ENCODE measurements at regions not wholly inside any gene's neighbourhood (a gene's known extent, or its start where the extent isn't known, plus 50 kb on each side); places are given as distances from the start of the nearest gene placed in this dataset.

DNA sequence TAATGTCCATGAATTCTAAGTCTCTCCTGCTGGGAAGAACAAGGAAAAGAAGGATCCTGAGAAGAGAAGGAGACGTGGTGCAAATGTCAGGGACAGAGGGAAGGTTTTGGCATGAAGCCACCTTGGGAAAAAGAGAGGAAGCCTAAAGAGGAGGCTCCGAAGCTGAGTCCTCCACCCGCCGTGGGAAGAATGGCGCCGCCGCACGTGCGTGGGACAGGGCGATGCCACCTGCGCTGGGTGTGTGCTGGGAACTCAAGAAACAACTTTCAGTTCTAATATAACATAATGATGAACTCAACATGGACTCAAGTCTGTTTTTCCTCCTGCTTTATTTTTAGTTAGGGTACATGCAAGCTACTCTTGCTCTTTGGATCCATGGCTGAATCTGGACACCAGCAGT lies 362.3 kb upstream of the RUNX1 start:
- no peak for DNase-seq

DNA sequence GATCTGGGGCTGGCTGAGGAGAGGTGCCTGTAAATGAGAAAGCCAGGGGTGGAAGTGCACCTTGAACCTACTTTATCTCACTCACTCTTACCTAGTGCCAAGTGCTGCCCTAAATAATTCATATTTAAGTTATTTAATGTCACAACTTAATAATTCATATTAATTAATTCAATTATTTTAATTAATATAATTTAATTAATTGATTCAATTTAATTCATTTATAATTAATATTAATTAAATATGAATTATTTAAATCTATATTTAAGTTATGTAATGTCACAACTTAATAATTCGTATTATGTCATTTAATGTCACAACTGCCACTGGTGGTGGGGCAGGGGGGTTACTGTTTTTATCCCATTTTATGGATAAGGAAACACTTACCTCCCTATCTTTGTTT lies 361.6 kb upstream of the RUNX1 start:
- no peak for DNase-seq

DNA sequence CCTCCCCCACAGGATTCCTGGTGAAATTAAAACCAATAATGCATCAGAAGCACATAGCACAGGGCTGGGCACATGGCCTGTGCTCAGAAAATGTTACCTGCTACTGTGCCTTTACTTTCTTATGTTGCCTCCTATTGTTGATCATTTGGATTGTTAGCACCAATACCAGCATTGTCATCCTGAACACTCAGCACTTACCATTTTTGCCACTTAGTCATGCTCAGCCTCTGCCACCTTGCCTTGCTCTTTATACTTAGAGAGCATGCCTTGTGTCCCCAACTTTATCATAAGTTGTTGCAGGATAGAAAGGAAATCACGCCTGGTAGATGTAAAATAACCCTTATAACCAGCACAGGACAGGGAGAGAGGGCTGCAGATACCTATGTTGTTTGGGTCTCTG lies 361.0 kb upstream of the RUNX1 start:
- no peak for DNase-seq

DNA sequence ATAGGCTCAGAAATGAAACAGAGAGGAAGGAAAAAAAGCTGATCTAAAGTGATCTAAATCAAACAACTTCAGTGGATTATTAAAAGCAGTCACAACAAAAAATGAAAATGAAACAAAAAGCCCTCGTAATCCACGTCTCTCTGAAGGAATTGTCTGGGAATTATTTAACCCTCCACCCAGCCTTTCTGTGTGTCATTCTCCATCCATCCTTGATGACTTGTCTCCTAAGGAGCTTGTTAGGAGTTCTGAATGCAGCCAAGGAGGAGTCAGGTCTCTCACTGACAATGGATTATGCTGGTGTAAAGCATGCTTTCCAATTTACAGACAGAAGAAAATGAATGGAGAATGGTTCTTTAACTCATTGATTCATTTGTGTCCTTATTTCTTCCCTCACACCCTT lies 359.3 kb upstream of the RUNX1 start:
- DNase-seq = no peak

DNA sequence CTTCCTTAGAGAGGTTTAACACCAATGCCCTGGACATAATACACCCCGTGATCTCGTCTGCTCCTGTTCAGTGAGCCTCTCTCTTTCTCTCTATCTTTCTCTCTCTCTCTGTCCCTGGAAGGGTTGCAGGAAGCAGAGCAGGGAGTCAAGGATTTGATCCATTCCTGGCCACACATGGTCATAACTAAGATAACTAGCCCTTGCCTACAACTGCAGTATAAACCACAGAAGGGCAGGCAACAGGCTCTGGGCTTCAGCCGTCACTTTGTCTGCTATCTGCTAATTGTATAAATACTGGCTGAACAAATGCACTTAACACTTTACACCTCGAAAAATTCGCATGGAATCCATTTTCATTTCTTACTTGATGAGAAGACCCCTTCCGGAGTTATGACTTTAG lies 357.5 kb upstream of the RUNX1 start:
- no peak for DNase-seq

DNA sequence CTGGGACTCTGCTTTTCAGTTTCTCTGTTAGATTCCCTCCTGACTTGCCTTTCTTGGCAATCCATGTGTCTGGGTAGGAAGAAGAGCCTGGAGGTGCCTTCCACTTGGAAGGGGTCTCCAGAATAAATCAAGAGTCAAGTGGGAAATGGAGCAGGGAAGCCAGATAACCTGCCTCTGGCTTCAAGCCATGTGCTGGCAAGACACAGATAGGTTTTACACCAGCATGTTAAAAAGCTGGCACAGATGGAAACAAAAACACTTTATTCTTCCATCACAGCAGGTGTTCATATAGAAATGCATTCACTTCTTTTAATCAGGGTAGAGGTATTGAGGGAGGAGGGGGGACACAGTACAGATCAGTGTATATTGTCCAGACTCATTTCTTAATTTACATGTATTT lies 356.9 kb upstream of the RUNX1 start:
- DNase-seq = no peak

DNA sequence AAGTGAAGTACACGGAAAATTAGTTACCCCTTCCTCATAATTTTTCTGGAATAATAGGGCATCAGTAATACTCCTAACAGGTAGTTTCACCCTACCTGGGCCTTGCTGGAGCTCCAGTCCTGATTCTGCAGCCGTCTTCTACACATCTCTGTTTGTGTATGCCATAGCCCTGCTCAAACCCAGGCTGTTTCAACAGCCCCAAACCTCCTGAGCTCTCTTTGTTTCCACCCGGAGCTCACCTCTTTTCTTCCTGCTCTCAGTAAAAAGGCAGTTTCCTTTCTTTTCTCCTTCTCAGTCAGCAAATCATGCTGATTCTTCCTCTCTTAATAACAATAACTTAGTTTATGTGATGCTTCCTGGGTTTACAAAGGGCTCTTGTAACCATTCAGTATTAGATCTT lies 355.1 kb upstream of the RUNX1 start:
- DNase-seq = no peak

DNA sequence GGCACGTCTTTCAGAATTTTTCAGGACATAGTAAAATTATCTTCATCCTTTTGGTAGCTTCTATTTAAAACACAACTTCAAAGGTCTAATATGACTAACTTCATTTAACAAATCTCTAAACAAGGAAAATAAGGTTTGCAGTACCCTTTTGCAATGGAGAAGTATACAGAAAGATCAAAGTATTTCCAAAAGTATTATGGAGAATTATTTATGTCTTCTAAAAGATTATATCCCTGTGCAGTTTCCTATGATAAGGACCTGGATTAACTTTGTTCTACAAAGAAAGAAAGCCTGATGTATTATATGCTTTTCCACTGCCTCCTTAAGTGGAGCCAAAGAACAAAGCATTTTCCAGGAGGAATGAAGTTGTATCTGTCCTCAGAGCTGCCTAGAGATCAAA lies 353.0 kb upstream of the RUNX1 start:
- DNase-seq = no peak

DNA sequence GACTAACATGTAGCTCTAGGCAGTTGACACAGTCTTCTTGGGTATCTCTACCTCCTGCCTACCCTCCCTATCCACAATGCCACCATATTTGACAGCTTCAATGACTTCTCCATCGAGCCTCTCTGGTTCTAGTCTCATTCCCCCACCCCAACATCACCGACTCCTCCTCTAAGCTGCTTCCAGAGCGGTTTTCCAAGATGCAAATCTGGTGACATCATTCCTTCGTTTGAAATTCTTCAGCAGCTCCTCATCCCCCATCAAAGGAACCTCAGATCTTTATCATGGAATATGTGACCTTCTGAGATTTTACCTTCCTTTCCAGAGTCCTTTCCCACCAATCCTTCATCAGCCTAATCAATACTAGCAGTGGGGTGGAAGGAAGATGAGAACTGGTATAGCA lies 352.4 kb upstream of the RUNX1 start:
- DNase-seq = no peak

DNA sequence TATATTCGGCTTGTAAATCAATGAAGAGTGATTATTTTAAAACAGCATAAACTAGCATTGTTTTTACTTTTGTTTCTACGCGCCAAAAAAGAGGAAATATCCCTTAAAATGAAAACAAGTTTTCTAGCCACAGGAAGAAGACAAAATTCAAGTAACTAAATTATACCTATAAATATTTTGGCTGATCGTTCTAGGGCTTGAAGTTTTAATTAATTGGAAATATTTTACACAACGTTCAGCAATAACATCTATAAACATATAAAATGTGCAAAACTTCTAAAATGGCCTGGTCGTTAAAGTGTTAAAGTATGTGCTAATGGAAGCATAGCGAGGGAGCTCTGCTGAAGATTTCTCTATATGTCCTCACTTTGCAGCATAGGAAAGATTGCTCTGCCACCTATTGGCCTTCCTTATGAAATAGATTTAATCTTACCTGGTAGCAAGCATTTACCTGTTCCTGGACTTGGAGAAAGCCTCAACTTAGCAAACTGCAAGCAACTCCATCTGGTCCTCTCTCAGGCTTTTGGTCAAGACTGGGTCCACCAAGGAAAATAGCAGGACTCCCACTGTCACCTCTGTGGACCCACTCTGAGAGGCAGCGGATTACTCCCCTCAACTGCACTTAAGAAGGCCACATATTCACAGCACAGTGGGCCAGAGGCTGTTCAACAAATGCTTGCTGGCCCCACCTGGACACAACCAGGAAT lies 351.3 kb upstream of the RUNX1 start:
- DNase-seq = peak; percentile 82

DNA sequence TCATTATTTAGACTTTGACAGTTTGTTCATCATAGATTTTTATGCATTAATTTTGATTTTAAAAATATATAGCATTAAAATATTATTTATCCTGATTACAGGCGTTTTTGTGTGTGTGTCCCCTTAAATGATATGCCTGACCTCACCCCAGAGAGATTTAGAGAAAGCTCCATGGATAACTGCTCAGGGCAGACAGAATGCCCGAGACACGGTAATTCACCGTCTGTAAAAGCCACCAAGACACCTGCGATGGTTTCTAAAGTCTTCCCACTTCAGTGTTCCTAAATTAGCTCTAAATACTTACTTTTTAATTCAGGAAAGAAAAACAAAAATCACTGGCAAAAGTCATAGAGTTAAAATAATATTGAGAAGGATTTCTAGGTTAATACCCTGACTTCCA lies 350.6 kb upstream of the RUNX1 start:
- DNase-seq = no peak

DNA sequence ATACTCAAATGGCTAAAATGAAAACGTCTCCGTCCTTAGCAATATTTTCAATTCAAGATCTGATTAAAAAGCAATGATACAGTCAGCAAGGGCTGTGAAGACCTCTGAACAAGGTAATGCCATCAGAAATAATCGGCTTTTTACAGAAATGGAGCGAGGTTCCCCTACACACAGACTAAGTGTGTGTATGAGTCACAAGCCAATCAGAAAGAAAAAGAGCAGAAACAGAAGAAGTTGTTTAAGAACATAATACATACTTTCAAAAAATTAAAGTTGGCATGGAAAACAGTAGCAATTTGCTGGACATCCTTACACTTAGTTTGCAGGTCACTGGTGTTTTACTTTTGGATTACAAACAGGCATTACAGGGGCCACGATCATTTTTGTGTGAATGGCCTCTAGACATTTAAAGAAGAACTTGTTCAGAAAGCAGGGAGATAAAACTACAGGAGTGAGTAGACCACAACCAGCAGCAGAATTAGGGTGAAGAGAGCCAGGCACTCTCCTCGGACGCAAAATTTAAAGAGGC lies 350.0 kb upstream of the RUNX1 start:
- no peak for DNase-seq

DNA sequence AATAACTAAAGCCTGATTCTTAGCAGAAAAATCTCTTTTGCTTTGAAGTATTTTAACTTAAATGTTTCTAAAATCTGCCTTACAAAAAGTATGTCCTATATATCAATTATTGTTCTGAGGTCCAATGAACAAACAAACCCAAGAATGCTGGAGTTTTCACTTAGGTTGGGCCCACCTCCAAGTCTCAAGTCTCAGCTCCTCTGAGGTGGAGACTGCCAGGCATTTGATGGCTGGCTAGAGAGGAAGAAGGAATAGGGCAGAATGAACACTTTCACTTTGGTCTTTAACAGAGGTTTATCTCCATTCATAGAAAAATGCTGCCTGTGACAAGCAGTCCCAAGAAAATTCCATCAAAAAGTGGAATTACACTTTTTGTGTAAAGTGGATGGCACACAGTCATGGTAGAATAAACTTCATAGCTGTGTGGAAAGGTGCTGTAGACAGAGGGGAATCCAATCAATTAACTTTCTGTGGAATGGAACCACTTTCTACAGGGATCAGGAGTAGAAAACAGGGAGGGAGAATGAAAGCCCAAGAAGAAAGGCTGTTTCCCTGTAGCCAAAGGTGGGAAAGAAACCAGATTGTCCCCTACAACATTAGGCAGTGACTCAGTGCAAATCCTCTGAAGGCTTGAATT lies 349.4 kb upstream of the RUNX1 start:
- DNase-seq = no peak

DNA sequence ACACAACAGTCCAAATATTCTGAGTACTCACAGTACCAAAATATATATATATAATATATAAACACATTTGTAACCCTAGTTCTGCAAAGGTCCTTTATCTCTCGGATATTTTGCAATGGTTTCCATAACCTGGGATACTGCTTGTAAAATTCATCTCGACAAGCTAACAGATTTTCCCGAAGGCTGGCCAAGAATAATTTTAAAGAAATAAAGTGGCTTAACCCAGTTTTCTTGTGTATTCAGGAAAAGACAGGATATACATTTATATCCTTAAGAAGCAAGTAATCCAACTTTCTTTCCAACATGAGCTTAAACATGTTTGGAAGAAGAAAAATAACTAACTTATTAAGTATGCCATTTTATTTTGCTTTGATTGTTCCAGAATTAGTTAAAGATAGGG lies 348.7 kb upstream of the RUNX1 start:
- no peak for DNase-seq

DNA sequence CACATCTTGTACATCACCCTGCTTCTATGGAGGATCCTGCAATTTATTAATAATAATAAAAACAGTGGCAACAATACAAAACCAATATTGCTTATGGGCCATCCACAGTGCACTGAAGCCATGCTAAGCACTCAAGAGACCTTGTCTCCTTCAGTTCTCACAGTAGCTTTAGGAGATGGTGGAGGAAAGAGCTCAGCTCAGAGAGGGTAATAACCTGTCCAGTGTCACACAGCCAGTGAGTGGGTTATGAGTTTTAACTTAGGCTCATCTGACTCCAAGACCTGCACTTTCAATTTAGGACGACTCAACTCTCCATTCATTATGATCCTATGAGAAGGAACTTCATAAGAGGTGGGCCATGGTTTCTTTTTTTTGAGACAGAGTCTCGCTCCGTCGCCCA lies 347.6 kb upstream of the RUNX1 start:
- no peak for DNase-seq

DNA sequence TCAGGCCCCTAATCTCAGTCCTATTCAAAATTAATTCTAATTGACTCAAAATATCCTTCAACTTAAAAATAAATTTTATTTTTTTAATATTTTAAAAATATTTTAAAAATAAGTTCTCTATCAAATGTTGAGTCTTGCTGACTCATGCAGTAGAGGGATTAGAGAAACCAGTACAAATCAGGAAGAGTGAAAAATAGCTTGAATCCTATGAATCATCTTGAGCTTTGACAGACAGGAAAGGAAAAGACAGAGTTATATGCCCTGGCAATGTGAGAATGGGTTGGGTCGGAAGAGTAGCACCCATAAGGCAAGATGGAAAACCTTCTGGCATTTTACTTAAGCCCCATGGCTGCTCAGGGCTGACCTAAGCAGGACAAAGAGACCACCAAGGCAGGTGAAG lies 346.6 kb upstream of the RUNX1 start:
- no peak for DNase-seq

DNA sequence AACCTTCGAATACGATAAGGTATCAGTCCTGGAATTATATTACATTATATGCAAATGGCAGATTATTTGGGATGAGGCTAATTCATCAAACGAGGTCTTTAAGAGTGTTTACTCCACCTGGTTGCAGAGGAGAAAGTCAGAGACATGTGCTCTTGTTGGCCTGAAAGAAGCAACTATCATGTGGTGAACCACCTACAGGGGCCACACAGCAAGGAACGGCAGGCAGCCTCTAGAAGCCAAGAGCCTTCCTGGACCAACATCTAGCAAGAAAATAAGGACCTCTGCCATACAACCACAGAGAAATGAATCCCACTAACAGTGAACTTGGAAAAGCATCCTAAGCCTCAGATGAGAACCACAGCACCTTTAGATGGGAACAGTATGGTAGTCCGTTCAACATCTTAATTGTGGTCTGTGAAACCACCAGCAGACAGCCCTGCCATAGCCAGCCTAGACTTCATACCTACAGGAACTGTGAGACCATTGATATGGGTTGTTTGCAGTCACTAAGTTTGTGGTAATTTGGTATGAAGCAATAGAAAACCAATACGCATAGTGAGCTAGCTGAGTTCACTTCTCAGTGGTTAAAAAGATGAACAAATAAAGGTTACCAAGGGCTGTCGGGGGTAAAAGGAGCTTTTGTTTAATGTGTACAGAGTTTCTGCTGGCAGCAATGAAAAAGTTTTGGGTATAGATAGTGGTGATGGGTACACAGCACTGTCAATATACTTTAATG lies 345.7 kb upstream of the RUNX1 start:
- DNase-seq = no peak

DNA sequence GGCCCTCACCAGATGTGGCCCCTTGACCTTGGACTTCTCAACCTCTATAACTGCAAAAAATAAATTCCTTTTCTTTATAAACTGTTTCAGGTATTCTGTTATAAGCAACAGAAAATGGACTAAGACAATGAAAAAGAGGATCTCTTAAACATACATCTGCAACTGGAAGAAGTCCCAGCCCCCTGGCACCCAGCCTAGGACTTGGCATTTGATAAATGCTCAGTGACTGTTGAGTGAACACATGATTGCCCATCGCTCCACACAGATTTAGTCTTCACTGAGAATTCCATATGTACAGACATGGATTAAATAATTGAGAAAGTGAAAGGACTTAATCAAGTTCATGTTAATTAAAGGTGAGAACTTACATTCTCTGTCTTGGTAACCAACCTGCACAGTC lies 344.9 kb upstream of the RUNX1 start:
- no peak for DNase-seq

DNA sequence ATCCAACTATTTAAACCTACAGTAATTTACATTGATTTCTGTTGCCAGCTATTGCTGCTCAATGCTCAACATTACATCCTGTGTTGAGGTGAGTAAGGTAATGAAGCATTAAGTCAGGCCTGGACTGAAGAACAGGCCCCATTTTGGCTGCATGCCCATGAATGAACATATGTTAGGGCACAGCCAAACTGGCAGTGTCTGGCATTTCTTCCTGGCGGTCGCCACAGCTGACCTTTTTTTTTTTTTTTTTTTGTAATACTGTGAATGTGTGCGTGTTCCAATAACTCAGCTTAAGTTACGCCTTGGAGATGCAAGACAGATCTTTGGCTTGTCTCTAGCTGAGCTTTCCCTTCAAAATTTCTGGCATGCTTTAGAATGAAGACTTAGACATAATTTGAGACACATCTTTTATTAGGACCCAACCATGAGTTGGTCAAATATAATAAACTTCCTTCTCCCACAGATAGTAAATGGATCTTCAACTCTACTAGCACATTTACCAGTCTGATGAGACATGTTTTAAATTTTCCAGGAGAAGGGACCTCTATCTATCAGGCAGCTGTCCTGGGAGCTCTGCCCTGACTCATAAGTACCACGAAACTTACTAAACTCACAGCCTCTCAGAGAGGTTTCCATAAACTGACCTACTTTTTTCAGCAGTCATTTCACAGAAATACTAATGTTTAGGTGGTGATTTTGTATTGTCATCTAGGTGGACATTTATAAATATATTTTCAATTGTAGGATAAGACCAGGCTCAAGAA lies 341.1 kb upstream of the RUNX1 start:
- peak; percentile 37 for DNase-seq

DNA sequence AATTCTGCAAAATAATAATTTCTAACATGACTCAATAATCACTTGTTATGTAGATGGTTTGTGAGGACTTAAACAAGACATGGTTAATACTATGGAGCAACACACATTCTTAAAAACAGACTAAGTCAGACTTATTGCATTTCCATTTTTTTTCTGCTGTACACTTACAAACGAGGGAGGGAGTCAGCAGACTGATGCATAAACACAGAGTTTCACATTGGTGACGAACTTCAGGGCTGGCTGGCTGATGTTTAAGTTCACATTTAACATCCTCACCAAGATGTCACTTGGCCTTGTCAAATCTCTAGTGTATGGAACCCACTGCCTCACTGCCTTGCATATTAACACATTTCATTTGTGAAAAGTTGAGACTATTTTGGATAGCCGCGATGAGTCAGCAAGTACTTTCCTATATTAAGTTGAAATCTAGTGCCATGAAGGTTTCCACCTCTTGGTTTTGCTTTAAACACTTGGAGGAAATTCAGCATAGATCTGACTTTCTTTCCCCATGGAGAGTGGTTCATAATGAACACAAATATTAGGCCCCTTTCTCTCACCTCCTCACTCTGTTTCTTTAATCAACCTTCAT lies 337.5 kb upstream of the RUNX1 start:
- DNase-seq = no peak

DNA sequence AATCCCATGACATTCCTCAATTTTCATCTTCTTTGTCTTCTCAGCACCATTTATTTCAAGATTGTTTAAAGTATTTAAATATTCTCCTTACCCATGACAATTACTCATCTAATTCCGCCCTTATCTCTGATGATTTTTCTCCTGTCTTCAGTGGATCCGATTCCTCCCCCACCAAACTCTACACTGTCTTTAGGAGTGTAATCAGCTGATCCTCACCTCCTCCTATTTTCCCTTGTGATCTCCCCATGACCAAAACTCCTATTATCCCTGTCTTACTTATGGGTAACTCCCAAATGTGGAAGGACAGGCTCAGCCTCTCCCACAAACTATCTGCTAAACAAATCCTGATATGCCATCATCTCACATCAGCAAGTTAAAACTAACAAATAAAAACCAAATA lies 335.3 kb upstream of the RUNX1 start:
- no peak for DNase-seq

DNA sequence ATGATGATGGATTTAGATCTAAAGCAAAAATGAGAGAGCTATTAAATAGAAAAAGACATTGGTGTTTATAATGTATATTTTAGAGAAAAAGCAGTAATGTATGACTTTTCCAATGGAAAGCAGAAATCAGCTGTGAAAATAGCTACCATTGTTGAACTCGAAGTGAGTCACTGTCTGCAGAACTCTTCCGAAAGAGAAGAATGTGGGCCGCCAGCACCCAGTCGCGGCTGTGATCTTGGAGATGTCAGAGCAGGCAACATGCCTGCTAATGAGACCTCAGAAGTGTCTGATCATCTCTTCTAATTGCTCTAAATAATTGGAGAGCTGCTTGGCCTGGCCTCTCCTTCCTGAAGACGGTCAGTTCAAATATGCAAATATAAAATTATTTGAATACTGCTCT lies 333.6 kb upstream of the RUNX1 start:
- no peak for DNase-seq

DNA sequence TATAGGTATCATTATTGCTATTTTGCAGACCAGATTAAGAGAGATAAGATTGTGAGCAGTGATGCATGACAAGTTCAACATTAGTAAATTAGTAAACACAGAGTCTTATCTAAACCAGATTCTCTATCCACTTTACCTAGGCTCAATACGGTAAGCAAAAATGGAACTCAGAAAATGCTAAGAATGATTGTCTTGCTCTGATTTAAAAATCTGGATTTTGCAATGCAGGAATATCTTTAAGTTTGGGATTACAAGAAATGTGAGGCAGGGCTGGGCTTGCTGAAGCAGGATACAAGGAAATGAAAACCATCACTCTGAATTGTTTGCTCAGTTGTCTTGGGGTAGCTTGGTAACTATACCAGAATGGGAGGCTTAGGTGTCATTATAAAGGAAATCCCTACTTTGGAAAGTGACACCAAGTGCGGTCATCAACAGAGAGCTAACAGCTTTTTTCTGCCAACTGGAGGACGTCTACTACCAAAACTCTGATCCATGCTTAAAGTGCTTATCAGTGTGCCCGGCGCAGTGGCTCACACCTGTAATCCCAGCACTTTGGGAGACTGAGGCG lies 332.7 kb upstream of the RUNX1 start:
- DNase-seq = no peak
